ENCODE measurements at regions not wholly inside any gene's neighbourhood (a gene's known extent, or its start where the extent isn't known, plus 50 kb on each side); places are given as distances from the start of the nearest gene placed in this dataset.
A peak's percentile ranks its signal among the peaks of the same experiment; 100 is the strongest.

- H3K4me3 ChIP-seq (ENCODE audit: low read depth in 2 of 2, low read length in 1 of 2) = no peak overlapping the region
- H3K27ac ChIP-seq (ENCODE audit: low read depth in 2 of 2, low read length in 1 of 2) = peak overlapping the region in 1 of 2 experiments; percentile 96; a peak in 2 of 4 replicates
- WGBS (ENCODE audit: low lambda C conversion rate) = 17% methylated on average over 3 of the region's 3 CpGs
- H3K4me1 ChIP-seq (ENCODE audit: control insufficient read depth in 1 of 2, insufficient read depth in 2 of 2, low read depth in 1 of 2, low read length in 1 of 2) = peaks cover 0 to 29% of the 10 kb centered on the region in 2 experiments; a peak in 2 of 4 replicates
- peak; percentile 57 for DNase-seq
- no peaks in the 10 kb centered on the region for H3K36me3 ChIP-seq (replicated peaks in 1 of 2; ENCODE audit: control insufficient read depth in 1 of 2, insufficient read depth in 2 of 2, low read length in 1 of 2)
- no peaks in the 10 kb centered on the region for H4K20me1 ChIP-seq (ENCODE audit: insufficient read depth)
- H3K9ac ChIP-seq = no peak overlapping the region
- POLR2A ChIA-PET = interaction anchor here (0.7 to 1.9 kb wide), 7 partner anchors 30 to 98 kb away, joined by 3 to 10 read pairs (median 5); no protein-coding TSS in a partner anchor
- H3F3A ChIP-seq (replicated peaks; ENCODE audit: insufficient read depth) = no peaks in the 10 kb centered on the region
- no peaks in the 10 kb centered on the region for H3K27me3 ChIP-seq (ENCODE audit: insufficient read depth)
- H3K9me2 ChIP-seq = no peaks in the 10 kb centered on the region
- H3K9me3 ChIP-seq = no peaks in the 10 kb centered on the region
- no peak overlapping the region for H2AFZ ChIP-seq (ENCODE audit: low read depth)
- H3K4me2 ChIP-seq = no peak overlapping the region
- no peaks in the 10 kb centered on the region for H3K79me2 ChIP-seq (ENCODE audit: insufficient read depth)
- CTCF ChIA-PET = interaction anchor here (0.8 to 2.1 kb wide), 8 partner anchors 9 to 731 kb away, joined by 3 to 10 read pairs (median 4); no protein-coding TSS in a partner anchor
- no peak for TF ChIP-seq ELF1 (IDR thresholded peaks at IDR 0.05)
- TF ChIP-seq ZBTB33 (IDR thresholded peaks at IDR 0.05; ENCODE audit: borderline replicate concordance, low read depth) = no peak
- TF ChIP-seq, protein P1, sequence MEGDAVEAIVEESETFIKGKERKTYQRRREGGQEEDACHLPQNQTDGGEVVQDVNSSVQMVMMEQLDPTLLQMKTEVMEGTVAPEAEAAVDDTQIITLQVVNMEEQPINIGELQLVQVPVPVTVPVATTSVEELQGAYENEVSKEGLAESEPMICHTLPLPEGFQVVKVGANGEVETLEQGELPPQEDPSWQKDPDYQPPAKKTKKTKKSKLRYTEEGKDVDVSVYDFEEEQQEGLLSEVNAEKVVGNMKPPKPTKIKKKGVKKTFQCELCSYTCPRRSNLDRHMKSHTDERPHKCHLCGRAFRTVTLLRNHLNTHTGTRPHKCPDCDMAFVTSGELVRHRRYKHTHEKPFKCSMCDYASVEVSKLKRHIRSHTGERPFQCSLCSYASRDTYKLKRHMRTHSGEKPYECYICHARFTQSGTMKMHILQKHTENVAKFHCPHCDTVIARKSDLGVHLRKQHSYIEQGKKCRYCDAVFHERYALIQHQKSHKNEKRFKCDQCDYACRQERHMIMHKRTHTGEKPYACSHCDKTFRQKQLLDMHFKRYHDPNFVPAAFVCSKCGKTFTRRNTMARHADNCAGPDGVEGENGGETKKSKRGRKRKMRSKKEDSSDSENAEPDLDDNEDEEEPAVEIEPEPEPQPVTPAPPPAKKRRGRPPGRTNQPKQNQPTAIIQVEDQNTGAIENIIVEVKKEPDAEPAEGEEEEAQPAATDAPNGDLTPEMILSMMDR (IDR thresholded peaks at IDR 0.05) = no peak
- TF ChIP-seq SMC3 (IDR thresholded peaks at IDR 0.05; ENCODE audit: low read depth, low read length) = no peak
- TF ChIP-seq RCOR1 (IDR thresholded peaks at IDR 0.05; ENCODE audit: low read length) = peak; percentile 67; the same call in 1 of the 2 replicates
- no peak for TF ChIP-seq MEF2A (IDR thresholded peaks at IDR 0.05; ENCODE audit: borderline replicate concordance, low read depth)
- no peak for TF ChIP-seq EZH2phosphoT487 (IDR thresholded peaks at IDR 0.05; ENCODE audit: borderline replicate concordance, low read depth)
- no peak for TF ChIP-seq GABPA (IDR thresholded peaks at IDR 0.05; ENCODE audit: low read depth)
- TF ChIP-seq FOXJ3 (CRISPR knock-in tag; IDR thresholded peaks at IDR 0.05) = peak; percentile 89
- no peak for TF ChIP-seq JUND (IDR thresholded peaks at IDR 0.05)
- TF ChIP-seq NFIC (IDR thresholded peaks at IDR 0.05; ENCODE audit: borderline replicate concordance) = no peak
- TF ChIP-seq, protein P2, sequence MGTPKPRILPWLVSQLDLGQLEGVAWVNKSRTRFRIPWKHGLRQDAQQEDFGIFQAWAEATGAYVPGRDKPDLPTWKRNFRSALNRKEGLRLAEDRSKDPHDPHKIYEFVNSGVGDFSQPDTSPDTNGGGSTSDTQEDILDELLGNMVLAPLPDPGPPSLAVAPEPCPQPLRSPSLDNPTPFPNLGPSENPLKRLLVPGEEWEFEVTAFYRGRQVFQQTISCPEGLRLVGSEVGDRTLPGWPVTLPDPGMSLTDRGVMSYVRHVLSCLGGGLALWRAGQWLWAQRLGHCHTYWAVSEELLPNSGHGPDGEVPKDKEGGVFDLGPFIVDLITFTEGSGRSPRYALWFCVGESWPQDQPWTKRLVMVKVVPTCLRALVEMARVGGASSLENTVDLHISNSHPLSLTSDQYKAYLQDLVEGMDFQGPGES (IDR thresholded peaks at IDR 0.05; ENCODE audit: low read depth, low read length) = no peak
- no peak for TF ChIP-seq FOXM1 (IDR thresholded peaks at IDR 0.05; ENCODE audit: low read depth)
- peak; percentile 31; the same call in 1 of the 2 replicates for TF ChIP-seq TCF12 (IDR thresholded peaks at IDR 0.05)
- TF ChIP-seq GATA2 (CRISPR knock-in tag; IDR thresholded peaks at IDR 0.05) = peak; percentile 97
- TF ChIP-seq, protein P3, sequence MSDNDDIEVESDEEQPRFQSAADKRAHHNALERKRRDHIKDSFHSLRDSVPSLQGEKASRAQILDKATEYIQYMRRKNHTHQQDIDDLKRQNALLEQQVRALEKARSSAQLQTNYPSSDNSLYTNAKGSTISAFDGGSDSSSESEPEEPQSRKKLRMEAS (IDR thresholded peaks at IDR 0.05; ENCODE audit: low read depth) = no peak
- peak; percentile 44; the same call in 1 of the 2 replicates for TF ChIP-seq MXI1 (IDR thresholded peaks at IDR 0.05; ENCODE audit: low read depth, low read length)
- no peak for TF ChIP-seq POLR2AphosphoS5 (IDR thresholded peaks at IDR 0.05; ENCODE audit: low read depth, low read length)
- TF ChIP-seq FOSL2 (IDR thresholded peaks at IDR 0.05; ENCODE audit: borderline replicate concordance, low read depth) = no peak
- no peak for TF ChIP-seq USF1 (IDR thresholded peaks at IDR 0.05; ENCODE audit: borderline replicate concordance, low read depth)
- TF ChIP-seq RAD21 (IDR thresholded peaks at IDR 0.05; ENCODE audit: low read length) = no peak
- peak; percentile 56 for TF ChIP-seq CHD2 (IDR thresholded peaks at IDR 0.05; ENCODE audit: low read length, partially characterized antibody)
- TF ChIP-seq YY1 (IDR thresholded peaks at IDR 0.05; ENCODE audit: low read depth) = no peak
- peak in 1 of 2 experiments; percentile 96; a peak in 2 of 4 replicates for TF ChIP-seq EP300 (IDR thresholded peaks at IDR 0.05; ENCODE audit: borderline replicate concordance in 1 of 2, low read depth in 1 of 2, low read length in 1 of 2)
- TF ChIP-seq PBX3 (IDR thresholded peaks at IDR 0.05) = no peak
- no peak for TF ChIP-seq TAF1 (IDR thresholded peaks at IDR 0.05; ENCODE audit: borderline replicate concordance, low read depth, low read length)
- TF ChIP-seq, protein P4, sequence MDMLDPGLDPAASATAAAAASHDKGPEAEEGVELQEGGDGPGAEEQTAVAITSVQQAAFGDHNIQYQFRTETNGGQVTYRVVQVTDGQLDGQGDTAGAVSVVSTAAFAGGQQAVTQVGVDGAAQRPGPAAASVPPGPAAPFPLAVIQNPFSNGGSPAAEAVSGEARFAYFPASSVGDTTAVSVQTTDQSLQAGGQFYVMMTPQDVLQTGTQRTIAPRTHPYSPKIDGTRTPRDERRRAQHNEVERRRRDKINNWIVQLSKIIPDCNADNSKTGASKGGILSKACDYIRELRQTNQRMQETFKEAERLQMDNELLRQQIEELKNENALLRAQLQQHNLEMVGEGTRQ (IDR thresholded peaks at IDR 0.05; ENCODE audit: borderline replicate concordance, low read depth, low read length) = no peak
- TF ChIP-seq SIN3A (IDR thresholded peaks at IDR 0.05; ENCODE audit: borderline replicate concordance, low read depth, low read length) = no peak
Observed at GRCh38 chr7:8327199-8327598, 65.2 kb upstream of the ICA1 start.
